Mesothelial cell of epicardium (in vitro differentiated cells): ENCODE measurements at regions not wholly inside any gene's neighbourhood (a gene's known extent, or its start where the extent isn't known, plus 50 kb on each side); places are given as distances from the start of the nearest gene placed in this dataset.

Experiments used
- DNase-seq, 2 experiments: peaks; one replicate each; pipeline ENCODE4 v3.0.0; 2021; ENCODE audit warnings: low spot score in 2 of 2; ENCODE audit not compliant: unreplicated experiment in 2 of 2
- H3K27ac Mint-ChIP-seq: 2 replicates; pipeline ENCODE4 v1.8.0; 2021; ENCODE audit warnings: mixed read lengths
- H3K27me3 Mint-ChIP-seq: 2 replicates; pipeline ENCODE4 v1.8.0; 2021; ENCODE audit warnings: low read depth, mixed read lengths
- H3K36me3 Mint-ChIP-seq: 2 replicates; pipeline ENCODE4 v1.8.0; 2021; ENCODE audit warnings: mixed read lengths
- H3K4me1 Mint-ChIP-seq: 2 replicates; pipeline ENCODE4 v1.8.0; 2021; ENCODE audit warnings: mixed read lengths
- H3K4me3 Mint-ChIP-seq: 2 replicates; pipeline ENCODE4 v1.8.0; 2021; ENCODE audit warnings: mild to moderate bottlenecking, moderate library complexity, mixed read lengths
- H3K9me3 Mint-ChIP-seq: 2 replicates; pipeline ENCODE4 v1.8.0; 2021; ENCODE audit warnings: mixed read lengths
- TF ChIP-seq, protein P1 (sequence below): fragments of 200-600 bp; sonication (generic); IDR thresholded peaks from one replicate; pipeline ENCODE4 v1.5.0; 2021; ENCODE audit warnings: antibody characterized with exemption; ENCODE audit not compliant: unreplicated experiment

DNA sequence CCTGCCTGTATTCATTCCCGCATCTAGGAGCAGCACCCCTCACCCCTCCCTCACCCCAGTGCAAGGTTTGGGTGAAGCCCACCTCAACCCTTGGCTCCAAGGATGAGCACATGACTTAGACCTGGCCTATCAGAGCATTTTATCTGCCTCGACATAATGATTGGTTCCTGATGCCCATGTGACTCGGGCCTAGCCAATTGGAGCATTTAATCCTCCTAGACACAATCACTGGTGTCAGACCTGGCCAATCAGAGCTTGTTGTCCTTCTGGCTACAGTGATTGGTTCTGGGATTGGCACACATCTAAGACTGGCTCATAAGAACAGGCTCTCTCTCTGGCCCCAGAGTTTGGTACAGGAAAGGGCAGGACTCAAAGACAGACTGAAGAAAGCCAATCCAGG is 73.1 kb upstream of the MYL2 start:
- TF ChIP-seq, protein P1, sequence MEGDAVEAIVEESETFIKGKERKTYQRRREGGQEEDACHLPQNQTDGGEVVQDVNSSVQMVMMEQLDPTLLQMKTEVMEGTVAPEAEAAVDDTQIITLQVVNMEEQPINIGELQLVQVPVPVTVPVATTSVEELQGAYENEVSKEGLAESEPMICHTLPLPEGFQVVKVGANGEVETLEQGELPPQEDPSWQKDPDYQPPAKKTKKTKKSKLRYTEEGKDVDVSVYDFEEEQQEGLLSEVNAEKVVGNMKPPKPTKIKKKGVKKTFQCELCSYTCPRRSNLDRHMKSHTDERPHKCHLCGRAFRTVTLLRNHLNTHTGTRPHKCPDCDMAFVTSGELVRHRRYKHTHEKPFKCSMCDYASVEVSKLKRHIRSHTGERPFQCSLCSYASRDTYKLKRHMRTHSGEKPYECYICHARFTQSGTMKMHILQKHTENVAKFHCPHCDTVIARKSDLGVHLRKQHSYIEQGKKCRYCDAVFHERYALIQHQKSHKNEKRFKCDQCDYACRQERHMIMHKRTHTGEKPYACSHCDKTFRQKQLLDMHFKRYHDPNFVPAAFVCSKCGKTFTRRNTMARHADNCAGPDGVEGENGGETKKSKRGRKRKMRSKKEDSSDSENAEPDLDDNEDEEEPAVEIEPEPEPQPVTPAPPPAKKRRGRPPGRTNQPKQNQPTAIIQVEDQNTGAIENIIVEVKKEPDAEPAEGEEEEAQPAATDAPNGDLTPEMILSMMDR: no peak
- DNase-seq: no peak
- Mint-ChIP-seq H3K4me1 (peaks cover 3% of the 10 kb centered on the region), H3K4me3 (no peak overlapping the region), H3K27me3 (peaks cover 6% of the 10 kb centered on the region), H3K9me3 (peaks cover 12% of the 10 kb centered on the region), H3K27ac (no peak overlapping the region), H3K36me3 (no peaks in the 10 kb centered on the region)

DNA sequence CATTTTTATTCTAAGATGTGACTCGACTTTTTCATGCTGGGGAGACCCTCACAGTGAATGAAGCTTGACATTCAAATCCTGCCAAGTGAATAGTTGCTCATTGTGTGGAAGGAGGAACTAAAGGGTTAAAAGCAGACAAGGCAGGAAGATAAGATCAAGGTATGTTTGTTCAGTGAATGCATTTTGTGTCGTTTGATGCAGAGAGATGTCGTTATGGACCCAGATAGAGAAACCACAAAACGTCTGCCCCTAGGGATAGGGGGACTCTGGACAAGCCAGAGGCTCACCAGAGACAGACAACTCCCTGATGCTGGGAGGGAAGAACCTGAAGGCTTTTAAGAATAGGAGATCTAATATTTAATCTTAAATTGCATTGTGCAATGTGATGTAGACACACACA is 72.5 kb upstream of the MYL2 start:
- H3K4me1 Mint-ChIP-seq: peaks cover 3% of the 10 kb centered on the region
- no peaks in the 10 kb centered on the region for H3K36me3 Mint-ChIP-seq
- TF ChIP-seq, protein P1: no peak
- no peak for DNase-seq
- H3K27ac Mint-ChIP-seq: no peak overlapping the region
- peaks cover 9% of the 10 kb centered on the region for H3K27me3 Mint-ChIP-seq
- H3K9me3 Mint-ChIP-seq: peaks cover 8% of the 10 kb centered on the region
- H3K4me3 Mint-ChIP-seq: no peak overlapping the region

GRCh38 chr12:110983811-110984210 is 63.4 kb upstream of the MYL2 start:
- peaks cover 70% of the 10 kb centered on the region for H3K27me3 Mint-ChIP-seq
- no peak overlapping the region for H3K4me3 Mint-ChIP-seq
- no peaks in the 10 kb centered on the region for H3K9me3 Mint-ChIP-seq
- H3K36me3 Mint-ChIP-seq: no peaks in the 10 kb centered on the region
- H3K4me1 Mint-ChIP-seq: no peaks in the 10 kb centered on the region
- no peak for DNase-seq
- TF ChIP-seq, protein P1: no peak
- H3K27ac Mint-ChIP-seq: no peak overlapping the region

DNA sequence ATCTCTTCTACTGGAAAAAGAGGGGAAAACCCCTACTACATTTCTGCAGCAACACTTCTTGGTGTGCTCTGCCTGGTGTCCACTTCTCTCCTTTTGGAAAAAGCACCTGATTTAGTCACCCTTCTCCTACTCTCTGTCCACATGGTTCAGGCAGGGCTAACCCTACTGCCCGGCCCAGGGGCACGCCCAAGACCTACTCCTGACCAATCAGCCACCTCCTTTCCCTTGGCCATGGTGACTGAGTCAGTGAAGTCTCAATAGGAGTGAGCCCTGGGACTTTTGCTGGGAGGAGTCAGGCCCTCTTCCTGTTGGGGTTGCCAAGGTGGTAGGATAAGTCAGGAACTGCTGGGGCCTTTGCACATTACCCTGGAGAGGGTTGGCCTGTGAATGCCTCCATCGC is 52.5 kb upstream of the MYL2 start:
- Mint-ChIP-seq H3K4me1 (no peaks in the 10 kb centered on the region), H3K27ac (no peak overlapping the region), H3K4me3 (no peak overlapping the region), H3K27me3 (peaks cover 19% of the 10 kb centered on the region), H3K36me3 (no peaks in the 10 kb centered on the region), H3K9me3 (peaks cover 7% of the 10 kb centered on the region)
- no peak for DNase-seq
- TF ChIP-seq, protein P1: no peak

DNA sequence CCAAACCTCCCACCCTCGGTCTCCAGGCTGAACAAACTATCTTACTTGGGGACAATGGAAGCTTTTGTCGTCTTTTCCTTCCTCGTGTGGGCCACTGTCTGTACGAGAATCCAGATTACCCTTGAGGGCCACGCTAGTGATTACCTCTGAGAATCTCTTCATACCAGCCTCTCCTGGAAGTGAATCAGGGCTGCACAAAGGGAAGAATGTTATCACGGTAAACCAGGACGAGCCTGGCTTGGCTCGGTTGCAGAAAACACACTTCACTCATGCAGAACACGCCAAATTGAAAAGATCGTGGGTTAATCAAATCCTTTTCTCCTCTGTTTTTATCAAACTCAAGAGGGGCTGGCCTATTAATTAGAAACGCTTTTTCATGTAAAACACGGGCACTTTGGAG is 51.6 kb upstream of the MYL2 start:
- no peak for DNase-seq
- H3K27me3 Mint-ChIP-seq: peaks cover 22% of the 10 kb centered on the region
- no peaks in the 10 kb centered on the region for H3K36me3 Mint-ChIP-seq
- H3K4me3 Mint-ChIP-seq: no peak overlapping the region
- H3K27ac Mint-ChIP-seq: no peak overlapping the region
- TF ChIP-seq, protein P1: no peak
- H3K9me3 Mint-ChIP-seq: peaks cover 7% of the 10 kb centered on the region
- no peaks in the 10 kb centered on the region for H3K4me1 Mint-ChIP-seq

GRCh38 chr12:110971189-110971920 is 51.0 kb upstream of the MYL2 start:
- TF ChIP-seq, protein P1: no peak
- no peaks in the 10 kb centered on the region for H3K4me1 Mint-ChIP-seq
- peaks cover 18% of the 10 kb centered on the region for H3K27me3 Mint-ChIP-seq
- no peak overlapping the region for H3K27ac Mint-ChIP-seq
- H3K36me3 Mint-ChIP-seq: no peaks in the 10 kb centered on the region
- no peak for DNase-seq
- H3K4me3 Mint-ChIP-seq: no peak overlapping the region
- peaks cover 7% of the 10 kb centered on the region for H3K9me3 Mint-ChIP-seq
